CD4-positive, alpha-beta T cell treated with Interleukin-21 for 1 hour (primary cell): ENCODE measurements at regions not wholly inside any gene's neighbourhood (a gene's known extent, or its start where the extent isn't known, plus 50 kb on each side); places are given as distances from the start of the nearest gene placed in this dataset.
A peak's percentile ranks its signal among the peaks of the same experiment; 100 is the strongest.

Experiments used
- DNase-seq: peaks from one replicate; pipeline ENCODE4 v3.0.0-alpha.2; 2020

DNA sequence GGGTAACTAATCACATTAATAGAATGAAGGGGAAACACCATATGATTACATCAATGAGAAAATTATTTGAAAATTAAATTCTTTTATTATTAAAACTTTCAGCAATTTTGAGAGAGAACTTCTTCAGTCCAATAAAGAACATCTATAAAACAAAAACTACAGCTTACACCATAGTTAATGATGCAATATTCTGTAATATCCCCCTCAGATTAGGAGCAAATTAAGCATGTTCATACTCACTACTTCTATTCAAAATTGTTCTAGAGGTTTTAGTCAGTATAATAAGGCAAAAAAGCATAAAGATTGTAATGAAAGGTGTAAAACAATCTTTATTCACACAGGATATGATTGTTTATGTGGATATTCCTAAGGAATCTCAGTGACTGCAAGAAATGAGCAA is 465.4 kb downstream of the CD109 start:
- no peak for DNase-seq

DNA sequence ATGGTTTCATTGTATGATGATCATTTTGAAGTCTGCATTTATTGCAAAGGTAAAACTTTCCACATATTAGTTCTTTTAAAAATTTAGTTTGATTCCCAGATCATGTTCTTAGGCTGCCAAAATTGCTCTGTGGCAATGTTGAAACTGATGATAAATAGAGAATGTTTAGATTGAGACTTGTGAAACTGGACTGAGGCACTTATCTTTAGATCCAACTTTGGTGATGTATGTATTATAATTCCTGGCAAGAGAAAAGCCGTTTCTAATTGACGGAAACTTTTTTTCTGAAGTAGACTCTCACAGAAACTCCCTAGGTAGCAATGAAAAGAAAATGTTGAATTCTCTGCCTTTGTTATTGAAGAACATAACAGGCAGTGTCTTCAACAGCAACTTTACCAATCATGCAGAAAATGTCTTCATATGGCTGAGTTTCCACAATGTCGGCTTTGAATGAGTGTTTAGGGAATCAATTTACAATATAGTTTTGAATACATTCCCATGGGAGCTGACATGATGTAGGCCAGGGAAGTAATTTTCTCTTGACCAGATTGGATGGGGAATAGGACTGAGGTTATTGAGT is 456.2 kb downstream of the CD109 start:
- no peak for DNase-seq

DNA sequence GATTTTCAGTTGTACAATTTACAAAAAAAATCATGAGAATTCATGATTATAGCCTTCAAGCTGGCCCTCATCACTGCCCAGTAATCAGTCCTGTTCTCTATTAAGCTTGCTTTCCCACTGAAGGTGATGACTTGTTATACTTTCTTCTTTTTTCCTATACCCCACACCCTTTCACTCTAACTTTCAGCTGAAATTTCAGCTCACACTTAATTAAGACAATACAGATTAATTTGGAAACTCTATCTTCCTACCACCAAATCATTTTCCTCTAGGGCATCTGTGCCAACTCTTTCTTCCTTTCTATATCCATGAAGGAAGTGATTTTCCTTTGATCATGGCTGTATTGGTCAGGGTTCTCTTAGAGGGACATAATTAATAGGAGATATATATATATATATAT is 449.9 kb downstream of the CD109 start:
- no peak for DNase-seq

- DNase-seq: no peak
Observed at GRCh38 chr6:74137911-74138310, 441.9 kb downstream of the CD109 start.

- DNase-seq: no peak
Observed at GRCh38 chr6:74134327-74134726, 438.3 kb downstream of the CD109 start.

DNA sequence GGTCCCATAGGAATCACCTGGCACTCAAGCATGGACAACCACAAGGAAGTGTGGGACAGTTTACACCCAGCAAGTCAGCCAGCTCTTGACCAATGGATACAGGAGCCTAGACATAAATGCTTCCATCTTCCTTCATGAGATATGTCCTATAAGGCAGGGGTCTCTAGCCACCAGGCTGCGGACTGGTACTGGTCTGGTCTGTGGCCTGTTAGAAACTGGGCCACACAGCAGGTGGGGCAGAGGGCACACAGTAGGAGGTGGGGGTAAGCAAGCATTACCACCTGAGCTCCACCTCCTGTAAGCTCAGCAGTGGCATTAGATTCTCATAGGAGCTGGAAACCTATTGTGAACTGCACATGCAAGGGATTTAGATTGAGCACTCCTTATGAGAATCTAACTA is 437.1 kb downstream of the CD109 start:
- DNase-seq: no peak

DNA sequence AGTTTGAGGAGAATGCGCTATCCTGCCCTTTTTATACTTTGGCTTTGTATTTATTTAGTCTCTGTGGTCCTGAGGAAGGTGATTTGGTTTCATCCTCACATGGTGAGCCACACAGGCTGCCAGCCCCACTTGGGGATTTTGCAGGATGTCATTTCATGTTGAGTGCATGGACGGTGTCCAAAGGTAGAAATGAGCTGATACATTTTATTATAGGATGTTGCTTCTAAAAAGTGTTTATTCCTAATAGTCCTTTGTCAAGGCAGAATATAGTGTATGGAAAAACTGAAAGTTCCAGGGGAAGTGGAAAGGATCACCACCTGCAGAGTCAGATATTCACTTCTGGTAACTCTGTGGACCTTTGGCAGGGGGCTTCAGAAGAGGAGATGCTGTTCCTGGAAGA is 434.6 kb downstream of the CD109 start:
- DNase-seq: no peak

DNA sequence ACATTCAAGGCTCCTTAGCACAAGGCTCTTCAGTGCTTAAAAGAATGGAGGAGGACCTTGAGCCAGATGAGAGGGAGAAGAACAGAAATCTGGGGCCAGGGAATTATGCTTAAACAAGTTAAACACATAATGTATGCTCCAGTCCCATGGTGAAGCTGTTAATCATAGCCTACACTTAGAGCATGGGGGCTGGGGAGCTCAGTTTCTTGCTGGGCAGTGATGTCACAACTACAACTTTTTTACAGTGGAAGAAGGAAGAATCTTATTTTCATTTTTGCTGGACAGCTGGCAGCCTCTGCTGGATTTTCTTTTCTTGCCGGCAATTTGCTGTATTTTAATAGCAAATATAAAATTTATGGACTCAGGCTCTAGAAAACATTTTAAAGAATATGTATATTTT is 432.5 kb downstream of the CD109 start:
- no peak for DNase-seq

DNA sequence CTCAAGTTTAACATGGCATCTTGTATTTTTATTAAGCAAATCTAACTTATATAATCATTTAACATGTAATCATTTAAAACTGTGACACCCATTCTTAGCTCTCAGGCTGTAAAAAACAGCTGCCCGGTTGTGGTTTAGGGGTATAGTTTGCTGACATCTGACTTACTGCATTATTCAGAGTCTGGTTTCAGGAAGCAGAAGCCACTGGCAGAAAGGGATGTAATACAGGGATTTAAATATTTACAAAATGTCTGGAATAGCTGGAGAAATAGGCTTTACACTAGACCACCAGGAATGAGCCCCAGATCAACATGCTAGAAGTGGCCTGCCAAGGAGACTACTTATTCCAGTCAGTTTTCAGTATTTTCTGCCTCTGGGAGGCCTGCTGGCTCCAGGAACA is 421.1 kb downstream of the CD109 start:
- DNase-seq: no peak

- DNase-seq: no peak
Observed at GRCh38 chr6:74115674-74116073, 419.7 kb downstream of the CD109 start.

- no peak for DNase-seq
Observed at GRCh38 chr6:74114428-74114827, 418.4 kb downstream of the CD109 start.

GRCh38 chr6:74113901-74114300 is 417.9 kb downstream of the CD109 start:
- DNase-seq: no peak

DNA sequence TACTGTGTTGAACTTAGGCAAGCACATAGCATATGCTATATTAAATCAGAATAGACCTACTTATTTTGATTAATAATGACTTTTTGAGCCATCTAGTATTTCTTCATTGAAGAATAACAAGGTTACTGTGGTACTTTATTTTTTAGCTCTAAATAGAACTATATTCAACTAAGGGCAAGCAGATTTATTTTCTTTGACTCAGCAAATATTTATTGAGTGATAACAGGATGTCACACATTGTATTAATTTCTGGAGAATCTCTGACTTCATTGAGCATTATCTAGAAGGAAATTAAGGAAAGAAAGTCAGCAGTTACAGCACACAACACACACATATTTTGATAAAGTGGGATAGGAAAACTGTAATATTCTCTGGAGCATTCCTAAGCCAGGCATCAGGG is 407.4 kb downstream of the CD109 start:
- DNase-seq: no peak

DNA sequence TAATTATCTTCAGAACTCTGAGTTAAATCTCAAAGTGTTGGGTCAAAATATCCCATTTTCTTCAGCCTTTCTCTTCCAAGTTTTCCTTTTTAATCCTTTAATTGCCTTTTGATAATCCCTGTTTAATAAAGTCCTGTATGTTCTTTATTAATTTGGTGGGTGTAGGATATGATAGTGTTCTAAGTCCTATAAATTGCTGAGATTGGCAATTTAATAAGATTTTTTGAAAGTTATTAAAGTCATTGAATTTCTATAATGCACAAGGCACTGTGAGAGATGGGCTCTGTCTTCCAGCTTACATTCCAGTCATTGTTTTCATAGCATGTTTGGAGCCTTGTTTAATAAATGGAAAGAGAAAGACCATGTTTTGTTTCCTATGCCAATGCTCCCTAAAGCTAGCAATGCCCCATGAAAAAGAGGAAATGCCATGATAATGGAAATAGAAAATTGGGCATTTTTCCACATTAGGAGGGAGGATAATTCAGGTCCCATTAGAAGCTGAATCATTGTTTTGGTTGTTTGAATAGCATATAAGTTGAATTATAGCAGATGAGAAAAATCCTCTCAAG is 404.8 kb downstream of the CD109 start:
- no peak for DNase-seq

DNA sequence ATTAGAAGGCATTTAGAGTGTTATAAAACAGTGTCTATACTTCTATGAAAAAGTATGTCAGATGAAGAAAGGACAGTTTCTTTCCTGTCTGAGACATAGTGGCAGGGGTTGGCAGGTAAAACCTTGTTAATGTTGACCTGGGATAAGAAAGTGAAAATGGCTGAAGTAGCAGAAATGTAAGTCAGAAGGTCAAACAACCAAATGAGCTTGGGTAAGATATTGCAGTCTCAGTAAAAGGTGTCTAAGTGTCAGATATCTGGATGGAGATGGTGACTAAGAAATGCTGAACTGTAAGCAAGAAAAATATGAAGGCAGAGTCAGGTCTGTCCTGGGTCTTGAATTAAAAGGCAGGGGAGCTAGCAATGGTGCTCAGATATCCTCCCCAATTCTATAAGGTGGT is 400.3 kb downstream of the CD109 start:
- no peak for DNase-seq

DNA sequence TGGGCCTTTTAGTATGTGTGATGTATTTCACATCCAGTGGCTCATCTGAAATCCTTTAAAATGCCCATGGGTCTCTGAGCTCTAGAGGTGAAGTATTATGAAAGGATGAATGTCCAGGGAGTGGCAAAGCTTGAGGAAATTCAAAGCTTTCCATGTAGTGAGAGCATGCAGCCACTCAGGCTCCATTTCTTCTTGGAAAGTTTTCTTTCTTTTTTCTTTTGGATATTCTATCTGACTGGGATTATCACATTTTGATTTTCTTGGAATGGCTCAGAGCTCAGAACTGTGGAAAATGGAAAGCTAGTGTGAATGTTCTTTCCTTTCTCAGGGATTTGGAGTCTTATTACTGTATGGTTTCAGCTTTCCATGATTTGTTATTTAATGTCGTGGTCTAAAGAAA is 397.4 kb downstream of the CD109 start:
- no peak for DNase-seq

- no peak for DNase-seq
Observed at GRCh38 chr6:74091794-74092157, 395.8 kb downstream of the CD109 start.

DNA sequence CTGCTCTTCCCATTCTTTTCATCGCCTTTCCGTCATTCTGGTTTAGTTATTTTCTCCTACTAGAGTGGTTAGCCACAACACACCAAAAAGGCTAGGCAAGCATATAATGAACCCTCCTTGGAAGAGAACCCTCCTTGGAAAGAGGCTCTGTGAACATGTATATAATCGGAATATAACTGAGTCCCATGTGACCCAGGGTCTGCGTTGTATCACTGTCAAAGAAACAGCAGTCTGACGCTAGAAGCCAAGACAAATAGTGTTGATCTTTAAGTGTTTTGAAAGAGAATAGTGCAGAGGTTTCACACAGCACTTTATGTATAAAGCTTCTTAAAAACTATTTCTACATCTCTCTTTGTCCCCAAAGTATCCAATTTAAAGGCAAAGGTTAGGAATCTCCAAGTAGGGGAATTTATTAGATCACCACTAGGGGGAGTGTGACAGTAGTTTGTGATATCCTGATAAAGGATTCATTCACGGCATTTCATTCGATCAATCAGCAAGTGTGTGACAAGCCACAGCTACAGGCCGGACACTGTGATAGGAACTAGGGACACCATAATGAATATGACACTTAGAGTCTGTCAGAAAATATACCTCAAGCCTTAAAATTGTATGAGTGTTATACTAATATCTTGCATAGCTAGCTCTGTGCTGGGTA is 395.3 kb downstream of the CD109 start:
- DNase-seq: peak; percentile 23

- DNase-seq: no peak
Observed at GRCh38 chr6:74087899-74088298, 391.9 kb downstream of the CD109 start.

DNA sequence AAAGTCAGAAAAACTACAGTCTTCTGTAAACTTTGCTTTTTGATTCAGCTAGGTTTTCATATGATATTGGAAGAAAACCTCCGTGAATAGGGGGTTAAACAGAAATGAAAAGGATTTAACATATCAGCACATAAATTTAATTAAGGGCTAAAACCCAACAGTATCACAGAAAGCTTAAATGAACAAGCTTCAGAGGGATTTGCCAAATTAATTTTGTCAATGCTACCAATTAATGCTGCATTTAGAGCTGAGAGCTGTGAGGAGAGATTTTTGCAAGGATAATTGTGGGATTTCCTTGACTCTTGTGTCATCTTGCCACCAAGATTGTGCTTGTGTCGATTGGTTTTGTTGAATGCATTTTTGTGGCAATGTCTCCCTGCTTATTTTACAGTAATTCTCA is 379.9 kb downstream of the CD109 start:
- no peak for DNase-seq

- no peak for DNase-seq
Observed at GRCh38 chr6:74075323-74075722, 379.3 kb downstream of the CD109 start.

- no peak for DNase-seq
Observed at GRCh38 chr6:74074645-74075044, 378.6 kb downstream of the CD109 start.

DNA sequence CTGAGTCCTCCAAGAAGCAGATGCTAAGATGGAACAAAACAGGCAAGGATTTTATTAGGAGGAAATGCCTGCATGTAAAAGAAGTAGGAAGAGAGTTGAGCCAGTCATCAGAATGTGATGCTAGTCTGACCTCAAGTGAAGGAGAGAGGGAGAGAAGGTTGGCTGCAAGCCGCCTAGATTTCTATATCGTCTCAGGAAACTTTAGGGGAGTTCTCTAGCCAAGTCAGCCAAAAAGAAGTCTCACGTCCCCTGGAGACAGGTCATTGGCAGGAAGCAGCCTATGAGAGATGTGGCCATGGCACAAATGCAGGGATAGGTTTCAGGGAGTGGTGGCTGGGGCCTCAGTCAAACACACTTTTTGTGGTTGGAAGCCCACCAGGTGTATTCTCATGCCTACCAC is 378.0 kb downstream of the CD109 start:
- no peak for DNase-seq

- DNase-seq: no peak
Observed at GRCh38 chr6:74073429-74073828, 377.4 kb downstream of the CD109 start.

- DNase-seq: no peak
Observed at GRCh38 chr6:74071214-74071613, 375.2 kb downstream of the CD109 start.
